Mesothelial cell of epicardium (in vitro differentiated cells): ENCODE measurements at regions not wholly inside any gene's neighbourhood (a gene's known extent, or its start where the extent isn't known, plus 50 kb on each side); places are given as distances from the start of the nearest gene placed in this dataset.

Experiments used
- DNase-seq, 2 experiments: peaks; one replicate each; pipeline ENCODE4 v3.0.0; 2021; ENCODE audit warnings: low spot score in 2 of 2; ENCODE audit not compliant: unreplicated experiment in 2 of 2
- H3K27ac Mint-ChIP-seq: 2 replicates; pipeline ENCODE4 v1.8.0; 2021; ENCODE audit warnings: mixed read lengths
- H3K27me3 Mint-ChIP-seq: 2 replicates; pipeline ENCODE4 v1.8.0; 2021; ENCODE audit warnings: low read depth, mixed read lengths
- H3K36me3 Mint-ChIP-seq: 2 replicates; pipeline ENCODE4 v1.8.0; 2021; ENCODE audit warnings: mixed read lengths
- H3K4me1 Mint-ChIP-seq: 2 replicates; pipeline ENCODE4 v1.8.0; 2021; ENCODE audit warnings: mixed read lengths
- H3K4me3 Mint-ChIP-seq: 2 replicates; pipeline ENCODE4 v1.8.0; 2021; ENCODE audit warnings: mild to moderate bottlenecking, moderate library complexity, mixed read lengths
- H3K9me3 Mint-ChIP-seq: 2 replicates; pipeline ENCODE4 v1.8.0; 2021; ENCODE audit warnings: mixed read lengths
- CTCF ChIP-seq: fragments of 200-600 bp; sonication (generic); IDR thresholded peaks from one replicate; pipeline ENCODE4 v1.5.0; 2021; ENCODE audit warnings: antibody characterized with exemption; ENCODE audit not compliant: unreplicated experiment

GRCh38 chr22:48070760-48071159 is 1308.3 kb downstream of the TBC1D22A start:
- H3K4me1 Mint-ChIP-seq = no peaks in the 10 kb centered on the region
- H3K36me3 Mint-ChIP-seq = no peaks in the 10 kb centered on the region
- peaks cover 14% of the 10 kb centered on the region for H3K27me3 Mint-ChIP-seq
- peaks cover 6% of the 10 kb centered on the region for H3K9me3 Mint-ChIP-seq
- H3K27ac Mint-ChIP-seq = no peak overlapping the region
- no peak overlapping the region for H3K4me3 Mint-ChIP-seq
- TF ChIP-seq CTCF = no peak
- DNase-seq = no peak

GRCh38 chr22:48070083-48070482 is 1307.6 kb downstream of the TBC1D22A start:
- Mint-ChIP-seq H3K9me3 (peaks cover 6% of the 10 kb centered on the region), H3K4me3 (no peak overlapping the region), H3K36me3 (no peaks in the 10 kb centered on the region), H3K27me3 (peaks cover 12% of the 10 kb centered on the region), H3K27ac (no peak overlapping the region), H3K4me1 (no peaks in the 10 kb centered on the region)
- TF ChIP-seq CTCF = no peak
- no peak for DNase-seq

- Mint-ChIP-seq H3K36me3 (no peaks in the 10 kb centered on the region), H3K9me3 (peaks cover 5% of the 10 kb centered on the region), H3K27me3 (peaks cover 6% of the 10 kb centered on the region), H3K4me3 (no peak overlapping the region), H3K4me1 (no peaks in the 10 kb centered on the region), H3K27ac (no peak overlapping the region)
- TF ChIP-seq CTCF = no peak
- no peak for DNase-seq
These were observed 1306.8 kb downstream of the TBC1D22A start for GRCh38 chr22:48069256-48069655.

- H3K27ac Mint-ChIP-seq = no peak overlapping the region
- H3K9me3 Mint-ChIP-seq = peaks cover 3% of the 10 kb centered on the region
- no peak for DNase-seq
- H3K4me1 Mint-ChIP-seq = no peaks in the 10 kb centered on the region
- H3K36me3 Mint-ChIP-seq = no peaks in the 10 kb centered on the region
- TF ChIP-seq CTCF = no peak
- peaks cover 4% of the 10 kb centered on the region for H3K27me3 Mint-ChIP-seq
- no peak overlapping the region for H3K4me3 Mint-ChIP-seq
These were observed 1306.0 kb downstream of the TBC1D22A start for GRCh38 chr22:48068323-48068885.

- Mint-ChIP-seq H3K27me3 (no peaks in the 10 kb centered on the region), H3K27ac (no peak overlapping the region), H3K36me3 (no peaks in the 10 kb centered on the region), H3K4me3 (no peak overlapping the region), H3K9me3 (peaks cover 3% of the 10 kb centered on the region), H3K4me1 (no peaks in the 10 kb centered on the region)
- no peak for DNase-seq
- TF ChIP-seq CTCF = no peak
These were observed 1303.4 kb downstream of the TBC1D22A start for GRCh38 chr22:48065892-48066291.

GRCh38 chr22:48061726-48062125 is 1299.3 kb downstream of the TBC1D22A start:
- H3K27ac Mint-ChIP-seq = no peak overlapping the region
- H3K4me3 Mint-ChIP-seq = no peak overlapping the region
- no peaks in the 10 kb centered on the region for H3K4me1 Mint-ChIP-seq
- DNase-seq = no peak
- H3K9me3 Mint-ChIP-seq = peaks cover 3% of the 10 kb centered on the region
- peaks cover 10% of the 10 kb centered on the region for H3K27me3 Mint-ChIP-seq
- H3K36me3 Mint-ChIP-seq = no peaks in the 10 kb centered on the region
- TF ChIP-seq CTCF = no peak
